Stimulated activated CD8-positive, alpha-beta memory T cell treated with anti-CD3 and anti-CD28 coated beads, Interleukin-4, amount 100 ng/mL, for 24 hours (primary cell): ENCODE measurements at regions not wholly inside any gene's neighbourhood (a gene's known extent, or its start where the extent isn't known, plus 50 kb on each side); places are given as distances from the start of the nearest gene placed in this dataset.

ENCODE experiments used
- DNase-seq: peaks from one replicate; pipeline ENCODE4 v3.0.0-alpha.2; 2020; ENCODE audit warnings: low read depth

DNA sequence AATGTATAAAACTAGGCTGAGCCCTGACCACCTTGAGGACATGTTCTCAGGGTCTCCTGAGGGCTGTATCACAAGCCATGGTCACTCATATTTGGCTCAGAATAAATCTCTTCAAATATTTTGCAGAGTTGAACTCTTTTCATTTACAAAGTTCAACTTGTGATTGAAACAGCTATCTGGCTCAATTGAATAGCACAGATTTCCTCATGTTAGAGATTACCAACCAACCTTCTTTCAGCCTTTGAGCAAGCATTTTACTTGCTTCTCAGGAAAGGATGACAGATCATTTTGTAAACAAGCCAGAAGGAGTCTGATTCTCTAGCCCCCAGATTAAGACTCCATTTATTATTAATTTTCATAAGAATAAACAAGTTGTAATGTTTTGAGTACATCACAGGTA, 111.0 kb upstream of the DOK5 start:
- DNase-seq = no peak

DNA sequence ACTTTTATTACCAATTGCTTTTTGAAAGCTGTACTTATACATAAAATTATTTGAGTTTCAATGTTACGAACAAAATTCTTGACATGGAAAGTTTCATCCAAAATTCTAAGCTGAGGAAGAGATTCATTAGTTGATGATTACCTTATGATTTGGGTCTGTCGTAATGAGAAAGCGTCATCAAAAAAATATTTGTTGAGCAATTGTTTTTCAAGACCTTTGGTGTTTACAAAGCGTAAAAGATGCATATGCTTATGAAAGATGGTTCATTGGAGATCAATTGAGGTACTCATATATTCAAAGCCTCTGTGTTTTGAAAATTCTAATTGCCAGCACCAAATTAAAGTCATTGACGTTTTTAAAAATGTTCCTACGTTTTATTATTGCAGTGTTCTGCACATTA, 110.5 kb upstream of the DOK5 start:
- DNase-seq = no peak

DNA sequence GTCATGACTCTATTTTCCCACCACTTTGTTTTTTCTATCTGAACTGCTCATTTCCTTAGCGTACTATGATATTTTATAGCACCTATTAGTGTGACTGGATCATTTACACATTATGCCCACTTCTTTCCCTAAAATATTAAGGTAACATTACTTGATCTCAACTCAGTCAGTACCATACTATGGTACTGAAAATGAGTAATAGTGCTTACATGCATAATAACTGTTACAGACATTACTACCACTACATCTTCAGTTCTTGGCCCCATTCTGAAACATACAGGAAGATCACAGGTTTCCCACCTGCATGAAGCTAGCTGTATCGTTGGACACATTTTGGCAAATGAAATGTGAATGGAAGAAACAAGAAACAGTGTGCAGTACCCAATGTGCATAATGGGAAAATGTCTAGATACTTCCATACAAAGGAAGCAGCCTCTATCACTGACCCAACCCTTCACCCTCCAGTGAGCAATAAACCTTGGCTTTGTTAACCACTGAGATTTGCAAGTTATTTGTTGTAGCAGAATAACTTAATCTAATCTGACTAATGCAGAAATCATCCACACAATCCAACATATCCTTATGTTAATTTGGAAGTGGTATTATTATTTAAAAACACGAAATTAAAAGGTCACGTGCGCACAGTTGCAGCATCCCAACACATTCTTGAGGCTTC, 108.6 kb upstream of the DOK5 start:
- no peak for DNase-seq

DNA sequence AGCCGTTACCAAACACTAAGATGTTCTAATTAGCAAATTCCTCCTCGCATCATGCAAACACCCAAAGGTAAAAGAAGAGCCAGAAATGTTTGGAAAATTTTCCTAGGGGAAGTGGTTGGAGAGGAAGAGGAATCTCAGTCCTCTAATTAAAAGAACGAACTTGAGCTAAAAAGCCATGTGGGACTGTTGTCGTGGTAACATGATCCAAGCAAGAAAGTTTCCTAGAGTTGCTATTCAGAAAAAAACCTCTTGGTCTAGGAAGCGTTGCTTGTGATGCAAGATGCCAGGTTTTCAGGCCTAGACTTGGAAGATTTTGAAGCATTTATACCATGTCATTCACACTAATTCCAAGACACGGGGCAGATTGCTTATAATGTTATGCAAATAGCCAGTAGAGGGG, 106.8 kb upstream of the DOK5 start:
- no peak for DNase-seq

DNA sequence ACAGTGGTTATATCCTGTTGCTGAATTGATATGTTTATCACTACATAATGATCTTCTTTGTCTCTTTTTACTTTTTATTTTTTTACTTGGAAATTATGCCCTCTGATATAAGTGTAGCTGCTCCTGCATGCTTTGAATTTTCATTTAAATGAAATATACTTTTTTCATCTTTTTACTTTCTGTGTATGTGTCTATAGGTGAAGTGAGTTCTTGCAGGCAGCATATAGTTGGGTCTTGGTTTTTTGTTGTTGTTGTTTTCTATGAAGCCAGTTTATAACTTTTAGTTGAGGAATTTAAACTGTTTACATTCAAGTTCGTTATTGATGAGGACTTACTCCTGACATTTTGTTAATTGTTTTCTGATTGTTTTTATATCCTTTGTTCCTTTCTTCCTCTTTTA, 103.1 kb upstream of the DOK5 start:
- no peak for DNase-seq

DNA sequence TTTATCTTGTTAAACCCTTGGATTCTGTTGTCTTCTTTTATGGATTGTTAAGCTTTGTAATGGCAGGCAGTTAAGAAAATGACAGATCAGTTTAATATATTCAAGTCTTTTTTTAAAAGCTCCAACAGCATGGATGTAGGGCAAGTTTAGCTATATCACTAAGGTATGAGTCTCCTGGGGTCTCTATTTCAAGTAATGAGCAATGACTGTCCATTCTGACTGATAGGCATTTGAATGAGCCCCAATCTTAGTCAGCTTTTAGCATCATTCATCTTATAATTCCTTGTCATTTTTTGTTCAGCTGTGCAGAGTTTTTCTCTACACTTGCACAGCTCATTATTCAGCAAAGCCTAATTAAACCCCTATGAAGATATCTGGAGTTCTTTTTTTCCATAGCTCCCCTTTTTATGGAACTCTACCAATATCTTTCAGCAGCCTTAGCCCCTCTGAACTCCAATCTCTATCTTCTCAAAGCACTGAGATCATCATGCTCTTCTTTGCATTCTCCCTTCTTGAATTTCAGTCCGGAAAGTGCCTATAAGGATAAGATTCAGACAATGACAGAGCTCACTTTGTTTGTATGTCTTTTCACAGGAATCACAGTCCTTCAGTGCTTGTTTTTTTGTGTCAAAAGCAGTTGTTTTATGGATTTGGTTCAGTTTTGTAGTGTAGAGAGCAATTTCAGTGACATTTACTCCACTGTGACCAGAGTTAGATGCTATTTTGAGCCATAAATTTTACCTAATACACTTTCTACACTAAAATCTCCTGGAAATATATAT, 97.2 kb upstream of the DOK5 start:
- no peak for DNase-seq

DNA sequence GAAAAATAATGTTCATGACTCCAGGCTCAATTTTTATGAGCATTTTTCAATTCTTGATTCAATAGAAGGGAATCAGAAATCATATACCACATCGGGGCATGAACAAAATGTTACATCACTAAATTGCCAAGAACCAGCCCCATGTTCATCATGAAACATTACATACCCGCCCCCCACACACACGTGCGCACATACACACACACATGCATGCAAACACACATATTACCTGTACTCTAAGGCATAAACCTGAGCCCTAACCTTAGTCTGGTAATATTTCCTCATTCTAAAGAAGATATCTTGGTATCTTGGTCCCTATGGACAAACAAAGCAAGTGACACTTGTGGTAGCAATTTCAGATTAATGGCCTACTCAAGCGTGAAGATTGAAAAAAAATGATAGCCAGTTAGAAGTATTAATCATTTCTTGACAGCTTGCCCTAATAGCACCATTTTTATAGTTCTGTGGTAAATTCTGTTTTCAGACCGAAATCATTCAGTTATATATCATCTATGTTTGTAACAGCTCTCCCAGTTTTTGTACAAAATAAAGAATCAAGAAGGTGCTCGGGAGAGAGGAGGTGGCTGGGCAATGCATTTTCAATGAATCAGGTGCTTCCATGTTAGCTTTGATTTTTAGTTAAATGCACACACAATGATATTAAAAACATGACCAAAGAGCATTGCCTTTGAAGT, 95.4 kb upstream of the DOK5 start:
- DNase-seq = no peak

DNA sequence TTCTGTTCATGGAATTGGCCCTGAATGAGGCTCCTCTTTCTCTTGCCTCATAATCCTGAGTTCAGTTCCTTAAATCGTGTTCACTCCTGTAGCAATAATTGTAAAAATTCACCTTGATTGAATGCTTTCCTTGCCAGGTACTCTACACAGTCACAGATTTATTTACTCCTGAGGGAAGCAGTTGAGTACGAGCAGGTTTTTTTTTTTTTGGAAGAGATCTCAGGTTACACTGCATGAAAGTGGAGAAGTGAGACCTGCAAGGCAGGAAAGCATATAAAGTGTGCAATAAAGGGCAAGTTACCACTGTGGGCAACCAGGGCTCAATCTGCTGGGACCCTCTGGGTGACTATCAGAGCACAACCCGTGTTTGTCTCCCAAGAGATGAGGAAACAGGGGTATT, 93.0 kb upstream of the DOK5 start:
- no peak for DNase-seq

DNA sequence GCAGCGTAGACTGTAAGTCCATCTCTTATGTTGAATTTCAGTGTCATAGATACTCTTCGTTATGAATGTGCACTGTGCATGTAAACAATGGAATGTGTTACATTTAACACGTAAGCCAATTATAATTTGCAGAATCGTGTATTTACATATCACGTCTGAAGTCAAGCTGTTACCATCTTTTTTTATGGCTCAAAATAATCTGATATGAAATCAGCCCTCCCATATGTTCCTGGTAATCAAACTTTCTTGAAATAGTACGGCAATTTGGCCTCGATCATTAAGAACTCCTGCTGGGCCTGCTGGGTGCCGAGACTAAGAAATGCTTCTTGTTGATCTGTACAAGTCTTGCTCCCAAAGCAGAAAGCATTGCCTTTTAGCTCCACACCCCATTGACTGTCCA, 89.6 kb upstream of the DOK5 start:
- DNase-seq = no peak

DNA sequence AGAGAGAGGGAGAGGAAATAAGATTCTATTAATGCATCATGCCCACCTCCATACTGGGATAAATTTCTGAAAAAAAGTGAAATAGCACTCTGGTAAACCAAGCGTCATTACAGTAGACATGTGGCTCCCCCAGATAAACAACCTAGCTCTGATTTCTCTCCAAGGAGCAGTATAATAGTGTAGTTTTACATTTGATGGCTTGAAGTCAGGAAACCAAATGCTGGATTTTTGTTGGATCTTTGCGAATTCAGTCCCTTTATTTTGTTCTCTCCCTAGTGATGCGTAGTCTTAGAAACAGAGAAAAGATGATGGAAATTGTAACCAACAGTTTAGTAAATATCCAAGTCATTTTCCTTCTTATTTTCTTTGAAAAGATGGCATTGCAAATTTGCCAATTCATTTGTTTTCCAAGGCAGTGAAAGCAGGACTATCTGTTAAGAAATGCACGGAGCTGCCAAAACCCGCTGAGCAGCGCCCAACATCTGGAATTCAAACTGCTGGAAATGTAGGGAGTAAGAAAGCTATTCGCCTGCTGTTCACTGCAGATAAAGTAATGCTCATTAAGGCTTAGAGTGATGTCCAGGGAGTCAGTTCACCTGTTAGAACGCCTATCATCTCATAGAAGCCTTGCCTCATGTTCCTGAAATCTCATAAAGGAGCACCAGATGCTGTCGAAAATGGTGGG, 85.7 kb upstream of the DOK5 start:
- DNase-seq = no peak

DNA sequence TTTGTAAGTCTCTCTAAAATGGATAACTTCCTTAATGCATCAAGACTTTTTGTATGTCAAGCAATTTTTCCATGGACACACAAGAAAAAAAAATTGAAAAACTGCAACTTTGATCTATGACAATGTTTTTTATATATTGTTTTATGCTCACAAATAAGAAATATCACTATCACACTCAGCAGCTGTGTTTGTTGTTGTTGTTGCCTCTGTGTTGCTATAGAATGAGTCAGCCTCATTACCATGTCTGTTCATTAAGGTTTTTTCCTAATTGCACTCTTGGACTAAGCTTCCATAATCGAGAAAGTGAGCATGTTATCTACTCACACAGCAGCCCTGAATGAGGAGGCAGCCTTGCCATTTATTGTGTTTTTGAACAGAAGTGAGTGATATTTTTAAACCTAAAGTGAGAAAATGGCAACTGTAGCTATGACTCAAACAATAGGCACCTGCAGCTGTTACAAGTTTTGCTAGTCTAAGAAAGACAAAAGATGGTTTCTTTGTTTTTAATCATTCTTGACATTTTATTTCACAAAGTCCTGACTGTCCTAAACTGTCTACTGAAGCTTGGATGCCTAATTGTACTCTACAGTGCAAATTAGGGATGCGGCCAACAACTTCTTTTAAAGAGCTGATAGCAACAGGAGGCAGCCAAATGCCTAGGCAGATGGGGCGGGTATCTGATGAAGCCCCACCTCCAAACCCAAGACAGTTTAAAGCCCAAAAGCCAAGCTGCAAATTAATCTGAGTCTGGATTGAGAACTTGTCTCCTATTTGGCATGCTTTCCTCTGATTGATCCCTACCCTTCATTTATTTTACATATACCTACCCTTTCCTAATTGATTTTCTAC, 77.9 kb upstream of the DOK5 start:
- no peak for DNase-seq

DNA sequence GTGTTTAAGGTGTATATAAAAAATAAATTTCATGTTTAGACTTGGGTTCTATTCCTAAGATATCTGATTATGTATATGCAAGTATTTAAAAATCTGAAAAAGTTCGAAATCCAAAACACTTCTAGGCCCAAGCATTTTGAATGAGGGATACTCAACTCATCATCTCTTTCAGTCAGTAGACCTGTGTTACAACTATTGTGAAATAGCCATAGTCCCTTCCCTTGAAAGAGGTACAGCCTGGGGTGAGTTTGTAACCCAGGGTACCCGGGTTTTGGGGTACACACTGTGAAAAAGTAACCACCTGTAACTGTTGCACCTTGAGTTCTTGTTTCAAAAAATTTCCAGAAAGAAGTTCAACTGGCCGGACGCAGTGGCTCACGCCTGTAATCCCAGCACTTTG, 76.6 kb upstream of the DOK5 start:
- no peak for DNase-seq

DNA sequence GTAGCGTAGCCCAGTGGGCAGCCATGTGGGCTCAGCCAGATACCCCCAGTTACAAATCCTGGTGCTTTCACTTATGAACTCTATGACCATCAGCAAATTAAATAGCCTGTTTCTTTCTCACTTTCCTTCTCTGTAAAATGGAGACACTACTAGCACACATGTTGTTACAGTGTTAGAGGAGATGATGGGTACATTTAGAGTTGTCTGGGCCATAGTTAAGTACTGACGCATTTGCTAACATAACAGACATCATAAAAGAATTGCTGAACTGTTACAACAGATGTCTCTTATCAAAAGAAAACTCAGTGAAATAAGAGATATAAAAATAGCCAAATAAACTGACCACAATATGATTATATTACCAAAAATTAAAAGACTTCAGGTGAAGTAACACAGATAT, 69.9 kb upstream of the DOK5 start:
- DNase-seq = no peak

DNA sequence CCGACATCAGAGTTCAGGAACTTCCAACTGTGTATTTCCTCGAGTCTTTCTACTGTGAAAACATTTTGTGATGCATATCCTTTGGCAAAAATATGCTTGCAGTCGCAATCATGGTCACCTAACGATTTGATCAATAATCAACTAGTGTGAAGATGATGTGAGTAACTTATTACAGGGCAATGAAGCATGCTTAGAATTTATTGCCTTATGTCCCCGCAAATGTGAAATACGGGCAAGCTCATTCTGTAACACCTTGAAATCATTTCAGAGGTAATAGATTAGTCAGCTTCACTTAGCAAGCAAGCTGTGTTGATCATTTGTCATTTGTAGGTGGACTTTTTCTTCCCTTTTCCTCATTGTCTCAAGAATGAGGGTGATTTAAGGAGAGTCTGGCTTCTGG, 67.9 kb upstream of the DOK5 start:
- no peak for DNase-seq

DNA sequence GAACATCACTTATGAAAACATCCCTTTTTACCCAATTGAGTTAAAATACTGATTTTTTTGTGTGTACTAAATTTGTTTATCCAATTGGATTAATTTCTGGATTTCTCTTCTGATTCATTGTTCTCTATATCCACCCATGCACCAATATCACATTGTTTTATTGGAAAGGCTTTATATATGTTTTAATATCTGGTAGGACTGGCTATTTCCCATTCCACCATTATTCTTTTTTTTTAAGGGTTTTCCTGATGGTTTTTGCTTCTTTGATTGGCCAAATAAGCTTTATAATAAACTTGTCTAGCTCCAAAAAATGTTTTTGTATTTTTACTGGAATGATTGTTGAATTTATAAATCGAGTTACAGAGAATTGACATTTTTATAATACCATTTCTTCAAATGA, 59.4 kb upstream of the DOK5 start:
- no peak for DNase-seq

DNA sequence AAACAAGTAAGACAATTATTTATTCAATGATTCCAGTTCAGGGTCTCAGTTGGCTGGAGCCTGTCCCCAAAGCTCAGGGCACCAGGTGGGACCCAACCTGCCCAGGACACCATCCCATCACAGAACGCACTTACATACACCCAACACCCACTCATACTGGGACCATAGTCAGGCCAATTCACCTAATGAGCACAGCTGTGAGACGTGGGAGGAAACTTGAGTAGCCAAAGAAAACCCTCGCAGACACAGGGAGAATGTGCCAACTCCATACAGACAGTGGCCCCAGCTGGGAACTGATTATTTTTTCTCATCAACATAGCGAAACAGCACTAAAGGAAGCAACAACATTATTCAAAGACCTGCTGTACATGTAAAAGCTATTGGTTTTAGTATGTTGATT, 58.6 kb upstream of the DOK5 start:
- DNase-seq = no peak

DNA sequence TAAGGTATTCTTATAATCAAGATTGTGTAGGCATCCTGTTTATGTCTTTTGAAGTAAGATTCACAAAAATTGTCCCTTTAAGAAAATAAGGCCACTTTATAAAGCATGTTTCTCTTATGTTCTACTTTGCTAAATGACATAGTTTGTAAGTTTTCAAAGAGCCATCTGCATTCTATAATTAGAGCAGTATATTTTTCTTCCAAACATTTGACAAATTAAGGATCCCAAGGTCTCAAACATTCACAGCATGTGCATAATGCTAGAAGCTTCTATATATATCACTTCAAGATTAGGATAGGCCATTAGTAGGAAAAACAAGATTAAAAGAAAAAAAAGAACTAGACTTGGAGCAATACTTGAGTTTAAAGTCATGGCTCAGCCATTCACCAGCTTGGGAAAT, 55.9 kb upstream of the DOK5 start:
- no peak for DNase-seq
